ENCODE measurements at regions not wholly inside any gene's neighbourhood (a gene's known extent, or its start where the extent isn't known, plus 50 kb on each side); places are given as distances from the start of the nearest gene placed in this dataset.

DNA sequence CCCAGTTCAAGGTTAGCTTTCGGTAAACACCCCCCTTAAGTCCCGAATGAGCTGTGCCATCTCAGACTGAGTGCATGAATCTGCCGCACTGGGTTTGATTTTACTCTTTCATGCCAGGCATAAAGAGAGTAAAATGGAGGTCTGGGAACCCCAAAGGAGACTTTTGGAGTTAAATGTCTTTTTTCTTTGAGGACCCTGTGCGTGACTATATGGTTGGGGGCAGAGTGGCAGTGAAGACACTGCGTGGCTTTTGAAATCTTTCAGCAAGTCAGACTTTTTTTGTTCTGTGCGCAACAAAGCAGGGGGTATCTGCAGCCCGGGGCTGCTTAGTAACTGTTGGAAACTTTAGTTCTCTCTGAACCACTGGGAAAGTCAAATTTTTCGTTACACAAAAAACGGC, 392.9 kb upstream of the SALL1 start:
- H3K36me3 Mint-ChIP-seq (ENCODE audit: low read depth), result no peaks in the 10 kb centered on the region
- no peak overlapping the region for H3K4me3 Mint-ChIP-seq (ENCODE audit: low read depth)
- DNase-seq (ENCODE audit: low spot score), result no peak
- intact Hi-C loops (cut with micrococcal nuclease), result no loop called here
- no peaks in the 10 kb centered on the region for H3K4me1 Mint-ChIP-seq (ENCODE audit: low read depth)
- H3K27me3 Mint-ChIP-seq (ENCODE audit: low read depth), result no peaks in the 10 kb centered on the region
- H3K27ac Mint-ChIP-seq, result no peak overlapping the region
- peaks cover 6% of the 10 kb centered on the region for H3K9me3 Mint-ChIP-seq

DNA sequence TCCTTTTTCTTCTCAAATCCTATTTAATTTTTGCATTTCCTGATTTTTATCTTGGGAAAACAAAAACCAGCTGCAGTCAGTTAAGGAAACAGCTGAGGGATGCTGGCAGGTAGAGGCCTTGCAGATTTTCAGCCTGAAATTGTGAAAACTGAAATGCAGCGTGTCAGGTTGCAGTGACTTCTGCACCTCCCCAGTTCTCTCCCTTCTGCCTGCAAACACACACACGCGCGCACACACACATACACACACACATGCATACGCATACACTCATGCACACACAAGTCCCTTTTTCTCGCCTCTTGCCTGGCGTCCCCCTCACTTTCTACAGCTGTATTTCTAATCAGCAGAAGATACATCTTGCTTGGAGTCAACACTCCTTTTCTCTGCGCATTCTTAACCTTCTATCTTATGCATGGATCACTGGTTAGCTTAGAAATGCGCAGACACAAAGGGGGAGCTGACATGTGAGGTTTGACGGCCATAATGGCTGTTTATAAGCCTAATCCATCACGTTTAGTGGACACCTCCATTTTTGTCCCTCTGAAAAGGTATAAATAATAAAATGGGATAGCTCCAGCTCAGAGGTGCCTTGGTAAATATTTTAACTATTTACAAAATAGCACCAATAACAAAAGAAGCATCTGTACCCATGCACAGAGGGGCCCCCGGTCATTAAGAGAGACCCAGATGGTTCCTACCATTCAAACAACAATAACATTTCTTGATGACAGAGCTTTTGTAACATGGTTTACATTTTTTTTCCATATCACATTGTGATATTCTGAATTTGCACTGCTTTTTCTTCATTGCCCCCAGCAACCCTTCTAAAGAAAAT, 392.1 kb upstream of the SALL1 start:
- H3K4me3 Mint-ChIP-seq (ENCODE audit: low read depth), result no peak overlapping the region
- no peaks in the 10 kb centered on the region for H3K4me1 Mint-ChIP-seq (ENCODE audit: low read depth)
- intact Hi-C loops (cut with micrococcal nuclease), result no loop called here
- peaks cover 5% of the 10 kb centered on the region for H3K9me3 Mint-ChIP-seq
- no peaks in the 10 kb centered on the region for H3K36me3 Mint-ChIP-seq (ENCODE audit: low read depth)
- no peaks in the 10 kb centered on the region for H3K27me3 Mint-ChIP-seq (ENCODE audit: low read depth)
- H3K27ac Mint-ChIP-seq, result no peak overlapping the region
- no peak for DNase-seq (ENCODE audit: low spot score)

DNA sequence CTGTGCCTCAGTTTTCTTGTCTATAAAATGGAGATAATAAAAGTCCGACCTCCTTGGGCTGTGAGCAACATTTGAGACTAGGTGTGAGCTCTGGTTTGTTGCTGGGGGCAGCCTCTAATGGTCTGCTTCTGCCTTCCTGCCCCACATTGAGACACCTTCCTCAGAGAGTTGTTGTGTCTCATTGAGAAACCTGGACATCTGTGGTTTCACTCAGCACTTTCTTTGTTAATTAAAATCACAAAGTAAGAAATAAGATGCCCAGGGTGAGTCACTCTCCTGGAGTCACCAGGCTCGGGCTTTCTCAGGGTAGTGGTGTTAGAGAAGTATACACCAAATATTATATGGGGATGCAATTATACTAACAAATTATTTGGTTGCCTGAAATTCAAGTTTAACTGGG, 389.2 kb upstream of the SALL1 start:
- H3K9me3 Mint-ChIP-seq, result peaks cover 9% of the 10 kb centered on the region
- no peaks in the 10 kb centered on the region for H3K27me3 Mint-ChIP-seq (ENCODE audit: low read depth)
- no peaks in the 10 kb centered on the region for H3K36me3 Mint-ChIP-seq (ENCODE audit: low read depth)
- H3K4me3 Mint-ChIP-seq (ENCODE audit: low read depth), result no peak overlapping the region
- DNase-seq (ENCODE audit: low spot score), result no peak
- intact Hi-C loops (cut with micrococcal nuclease), result no loop called here
- H3K27ac Mint-ChIP-seq, result no peak overlapping the region
- no peaks in the 10 kb centered on the region for H3K4me1 Mint-ChIP-seq (ENCODE audit: low read depth)

DNA sequence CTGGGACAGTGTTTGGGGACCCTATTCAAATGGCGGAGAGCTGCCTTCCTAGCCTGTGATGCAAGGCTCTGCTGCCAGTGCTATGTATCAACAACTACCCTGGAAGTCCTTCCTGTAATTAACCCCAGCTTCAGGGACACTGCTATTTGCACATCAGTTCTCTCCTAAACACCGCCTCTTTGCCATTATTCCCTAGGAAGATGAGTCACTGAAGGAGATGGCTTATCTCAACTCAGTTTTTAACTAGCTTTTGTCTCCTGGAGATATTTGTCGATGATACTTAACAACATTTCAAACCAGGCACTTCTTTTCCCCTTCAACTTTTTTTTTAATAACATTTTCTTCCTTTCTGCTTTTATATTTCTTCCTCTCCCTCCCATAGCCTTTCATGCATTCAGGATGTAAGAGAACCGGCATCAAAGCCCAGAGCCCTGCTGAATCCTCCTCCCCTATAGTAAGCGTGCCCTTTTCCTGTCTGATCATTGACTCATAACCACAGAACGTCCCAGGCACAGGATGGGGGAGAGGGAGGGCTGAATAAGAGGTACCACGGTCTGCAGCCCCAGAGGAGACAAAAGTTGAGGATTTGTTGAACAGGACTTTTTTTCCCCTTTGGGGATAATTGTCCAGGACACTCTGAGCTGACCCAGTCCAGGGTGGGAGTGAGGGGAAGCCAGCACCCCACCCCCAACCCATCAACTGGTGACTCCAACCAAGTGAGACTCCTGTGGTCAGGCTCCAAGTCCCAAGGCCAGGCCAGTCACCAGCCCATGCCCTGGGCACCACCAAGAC, 387.8 kb upstream of the SALL1 start:
- Mint-ChIP-seq H3K9me3 (peaks cover 19% of the 10 kb centered on the region), H3K27ac (no peak overlapping the region), H3K36me3 (ENCODE audit: low read depth) (no peaks in the 10 kb centered on the region), H3K4me3 (ENCODE audit: low read depth) (no peak overlapping the region), H3K27me3 (ENCODE audit: low read depth) (no peaks in the 10 kb centered on the region), H3K4me1 (ENCODE audit: low read depth) (no peaks in the 10 kb centered on the region)
- intact Hi-C loops (cut with micrococcal nuclease), result no loop called here
- no peak for DNase-seq (ENCODE audit: low spot score)

DNA sequence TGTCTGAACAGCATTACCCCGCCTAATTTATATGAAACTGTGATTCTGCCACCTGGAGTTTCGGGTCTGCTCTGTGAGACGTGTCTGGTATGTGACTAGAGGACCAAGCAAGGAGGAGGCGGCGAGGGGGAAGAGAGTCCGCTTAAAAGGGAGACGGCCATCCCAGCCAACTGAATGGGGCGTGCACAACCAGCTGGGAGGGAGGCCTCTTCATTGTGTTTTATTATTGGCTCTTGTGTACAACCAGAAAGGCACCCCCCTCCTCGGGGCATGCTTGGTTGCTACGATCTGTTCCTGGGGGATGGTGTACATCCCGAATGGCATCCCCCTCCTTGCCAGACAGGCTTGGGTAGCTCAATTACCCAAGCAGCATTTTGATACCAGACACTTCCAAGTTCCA, 384.5 kb upstream of the SALL1 start:
- H3K4me3 Mint-ChIP-seq (ENCODE audit: low read depth), result no peak overlapping the region
- H3K27me3 Mint-ChIP-seq (ENCODE audit: low read depth), result no peaks in the 10 kb centered on the region
- DNase-seq (ENCODE audit: low spot score), result no peak
- intact Hi-C loops (cut with micrococcal nuclease), result no loop called here
- H3K9me3 Mint-ChIP-seq, result peaks cover 22% of the 10 kb centered on the region
- no peak overlapping the region for H3K27ac Mint-ChIP-seq
- no peaks in the 10 kb centered on the region for H3K4me1 Mint-ChIP-seq (ENCODE audit: low read depth)
- H3K36me3 Mint-ChIP-seq (ENCODE audit: low read depth), result no peaks in the 10 kb centered on the region

DNA sequence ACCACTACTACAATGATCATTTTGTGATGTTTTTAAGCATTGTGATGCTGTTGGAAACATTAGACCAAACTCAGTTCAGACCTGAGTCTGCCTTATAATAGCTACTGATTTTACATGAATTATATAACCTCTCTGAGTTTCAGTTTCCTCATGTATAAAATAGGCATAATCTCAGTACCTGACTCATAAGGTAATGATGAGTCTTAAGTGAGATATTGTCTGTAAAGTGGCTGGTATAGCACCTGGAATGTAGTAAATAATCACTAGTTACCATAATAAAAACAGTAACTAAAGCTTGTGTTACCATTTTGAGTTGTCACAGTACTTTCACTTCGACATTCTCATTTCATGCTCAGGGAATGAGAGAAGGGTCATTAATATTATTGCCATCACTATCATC, 381.5 kb upstream of the SALL1 start:
- intact Hi-C loops (cut with micrococcal nuclease), result no loop called here
- no peaks in the 10 kb centered on the region for H3K27me3 Mint-ChIP-seq (ENCODE audit: low read depth)

DNA sequence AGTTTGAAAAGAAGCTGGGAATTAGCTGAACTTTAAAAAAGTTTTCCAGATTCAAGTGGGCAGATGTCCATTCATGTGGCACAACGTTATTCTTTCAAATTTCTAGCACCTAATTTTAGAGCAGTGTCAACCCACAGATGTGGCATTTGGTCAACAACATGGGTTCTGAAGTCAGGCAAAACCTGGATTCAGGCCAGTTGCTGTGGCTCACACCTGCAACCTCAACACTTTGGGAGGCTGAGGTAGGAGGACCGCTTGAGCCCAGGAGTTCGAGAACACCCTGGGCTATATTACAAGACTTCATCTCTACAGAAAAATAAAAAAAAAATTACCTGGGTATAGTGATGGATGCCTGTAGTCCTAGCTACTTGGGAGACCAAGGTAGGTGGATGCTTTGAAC, 380.2 kb upstream of the SALL1 start:
- peaks cover 35% of the 10 kb centered on the region for H3K9me3 Mint-ChIP-seq
- H3K36me3 Mint-ChIP-seq (ENCODE audit: low read depth), result no peaks in the 10 kb centered on the region
- H3K27ac Mint-ChIP-seq, result no peak overlapping the region
- intact Hi-C loops (cut with micrococcal nuclease), result no loop called here
- H3K4me3 Mint-ChIP-seq (ENCODE audit: low read depth), result no peak overlapping the region
- no peaks in the 10 kb centered on the region for H3K27me3 Mint-ChIP-seq (ENCODE audit: low read depth)
- no peaks in the 10 kb centered on the region for H3K4me1 Mint-ChIP-seq (ENCODE audit: low read depth)
- DNase-seq (ENCODE audit: low spot score), result no peak

More for the DNA sequence above, 381.5 kb upstream of the SALL1 start:
- DNase-seq (ENCODE audit: low spot score), result no peak
- Mint-ChIP-seq H3K36me3 (ENCODE audit: low read depth) (no peaks in the 10 kb centered on the region), H3K9me3 (peaks cover 30% of the 10 kb centered on the region), H3K4me1 (ENCODE audit: low read depth) (no peaks in the 10 kb centered on the region), H3K27ac (no peak overlapping the region), H3K4me3 (ENCODE audit: low read depth) (no peak overlapping the region)

DNA sequence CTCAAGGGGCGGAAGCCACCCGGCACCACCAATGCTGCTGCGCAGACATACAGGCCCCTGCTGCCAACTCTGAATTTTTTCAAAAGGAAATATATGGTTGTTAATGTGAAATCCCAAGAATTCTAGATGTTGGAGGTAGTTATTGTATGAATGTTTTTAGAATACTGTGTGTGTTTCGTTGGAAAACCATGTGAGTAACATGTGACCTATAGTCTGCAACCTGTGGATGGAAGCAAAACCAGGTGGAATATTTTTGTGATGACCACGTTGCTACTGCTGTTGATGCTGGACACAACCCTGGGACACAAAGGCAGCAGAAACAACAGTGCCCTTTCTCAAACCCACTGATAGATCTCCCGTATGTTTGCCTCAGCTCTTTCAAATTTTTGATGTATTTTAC, 376.3 kb upstream of the SALL1 start:
- Mint-ChIP-seq H3K4me1 (ENCODE audit: low read depth) (no peaks in the 10 kb centered on the region), H3K9me3 (peaks cover 40% of the 10 kb centered on the region), H3K27me3 (ENCODE audit: low read depth) (no peaks in the 10 kb centered on the region), H3K36me3 (ENCODE audit: low read depth) (no peaks in the 10 kb centered on the region), H3K4me3 (ENCODE audit: low read depth) (no peak overlapping the region), H3K27ac (no peak overlapping the region)
- intact Hi-C loops (cut with micrococcal nuclease), result no loop called here
- no peak for DNase-seq (ENCODE audit: low spot score)

DNA sequence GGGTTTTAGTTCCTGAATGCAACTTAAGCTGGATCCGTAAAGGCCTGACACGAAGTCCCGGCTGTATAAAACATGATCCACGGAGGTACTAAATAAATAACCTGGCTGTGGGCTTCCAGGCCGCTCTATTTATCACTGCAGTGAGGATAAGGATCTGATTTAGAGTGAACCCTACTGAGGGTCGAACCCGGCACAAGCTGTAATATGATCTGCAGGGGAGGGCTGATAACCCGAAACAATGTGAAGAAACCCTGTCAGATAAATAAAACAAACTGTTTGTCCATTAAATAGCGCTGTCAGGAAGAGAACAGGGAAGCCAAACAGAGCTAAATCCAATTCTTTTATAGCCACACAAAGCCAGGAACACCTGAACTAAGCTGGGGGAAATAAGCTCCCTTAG, 375.6 kb upstream of the SALL1 start:
- Mint-ChIP-seq H3K9me3 (peaks cover 48% of the 10 kb centered on the region), H3K27ac (no peak overlapping the region), H3K4me1 (ENCODE audit: low read depth) (no peaks in the 10 kb centered on the region), H3K36me3 (ENCODE audit: low read depth) (no peaks in the 10 kb centered on the region), H3K27me3 (ENCODE audit: low read depth) (no peaks in the 10 kb centered on the region), H3K4me3 (ENCODE audit: low read depth) (no peak overlapping the region)
- intact Hi-C loops (cut with micrococcal nuclease), result no loop called here
- no peak for DNase-seq (ENCODE audit: low spot score)

DNA sequence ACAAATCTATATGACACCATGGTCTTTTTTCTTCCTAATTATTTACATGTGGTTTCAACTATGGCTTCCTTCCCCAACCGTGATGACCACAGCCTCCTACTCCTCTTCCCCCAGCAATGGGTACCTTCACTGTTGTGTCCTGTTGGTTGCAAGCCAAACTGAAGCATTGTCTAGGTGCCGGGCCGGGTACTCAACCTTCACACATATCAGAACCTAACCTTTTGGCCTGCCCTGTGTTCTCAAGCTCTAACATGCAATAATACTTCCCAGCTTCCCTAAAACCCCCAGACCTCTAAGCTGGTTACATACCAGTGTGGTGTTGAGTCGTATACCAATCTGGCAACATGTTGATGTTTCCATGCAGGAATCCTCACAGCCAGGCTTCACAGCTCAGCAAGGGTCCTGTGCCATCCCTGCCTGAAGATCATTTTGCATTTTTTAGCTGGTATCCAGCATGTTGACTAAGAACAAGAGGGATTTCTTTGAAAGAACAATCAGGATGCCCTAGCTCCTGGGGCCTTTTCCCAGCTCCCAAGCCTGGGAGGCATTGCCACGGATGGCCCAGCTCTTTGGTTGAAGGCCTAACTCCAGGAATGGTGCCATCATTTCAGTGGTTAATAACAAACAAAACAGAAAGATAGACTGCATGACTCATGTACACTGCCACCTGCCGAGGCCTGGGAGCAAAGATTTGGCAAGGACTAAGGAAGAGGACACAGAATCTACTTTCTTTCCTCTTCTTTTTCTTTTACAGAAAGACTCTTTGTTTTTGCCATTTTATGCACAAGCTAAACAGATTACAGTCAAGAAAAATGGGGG, 373.7 kb upstream of the SALL1 start:
- Mint-ChIP-seq H3K27ac (no peak overlapping the region), H3K9me3 (peaks cover 59% of the 10 kb centered on the region), H3K4me1 (ENCODE audit: low read depth) (no peaks in the 10 kb centered on the region), H3K36me3 (ENCODE audit: low read depth) (no peaks in the 10 kb centered on the region), H3K4me3 (ENCODE audit: low read depth) (no peak overlapping the region), H3K27me3 (ENCODE audit: low read depth) (no peaks in the 10 kb centered on the region)
- intact Hi-C loops (cut with micrococcal nuclease), result no loop called here
- DNase-seq (ENCODE audit: low spot score), result no peak

DNA sequence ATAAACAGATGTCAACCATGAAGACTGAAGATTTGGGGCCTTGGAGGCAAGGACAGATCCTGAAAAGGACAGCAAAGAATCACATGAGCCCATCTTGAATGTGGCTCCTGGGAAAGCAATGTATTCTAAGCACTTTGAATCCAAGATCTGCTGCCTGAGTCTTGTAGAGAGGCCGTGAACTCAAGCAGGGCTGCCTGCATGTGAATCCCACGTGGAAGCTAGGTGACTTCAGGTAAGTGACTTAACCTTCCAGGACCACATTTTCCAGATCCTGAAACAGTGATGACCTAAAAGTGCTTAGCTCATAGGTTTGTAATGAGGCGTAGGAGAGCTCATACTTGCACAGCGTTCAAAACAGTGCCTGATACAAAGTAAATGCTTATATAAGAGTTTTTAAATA, 373.0 kb upstream of the SALL1 start:
- DNase-seq (ENCODE audit: low spot score), result no peak
- Mint-ChIP-seq H3K27ac (no peak overlapping the region), H3K36me3 (ENCODE audit: low read depth) (no peaks in the 10 kb centered on the region), H3K4me1 (ENCODE audit: low read depth) (no peaks in the 10 kb centered on the region), H3K27me3 (ENCODE audit: low read depth) (no peaks in the 10 kb centered on the region), H3K9me3 (peaks cover 65% of the 10 kb centered on the region), H3K4me3 (ENCODE audit: low read depth) (no peak overlapping the region)
- intact Hi-C loops (cut with micrococcal nuclease), result no loop called here

DNA sequence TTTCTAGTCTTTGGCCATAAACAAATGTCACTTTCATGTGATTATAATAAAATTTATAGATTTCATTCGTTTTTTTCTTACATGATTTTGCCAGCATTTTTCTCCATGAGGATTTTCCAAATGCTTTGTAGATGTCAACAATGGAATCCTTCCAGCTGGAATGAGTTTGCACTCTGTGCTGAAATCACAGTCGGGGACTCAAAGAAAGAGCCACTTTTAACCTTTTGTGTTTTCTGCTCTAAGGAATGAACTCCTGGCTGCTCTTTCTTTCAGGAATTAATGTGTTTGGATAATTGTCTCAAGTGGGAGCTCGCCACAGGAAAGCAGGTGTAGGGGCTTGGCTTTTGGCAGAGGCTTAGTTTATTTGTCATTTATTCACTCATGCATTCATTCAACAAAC, 372.3 kb upstream of the SALL1 start:
- Mint-ChIP-seq H3K9me3 (peaks cover 69% of the 10 kb centered on the region), H3K36me3 (ENCODE audit: low read depth) (no peaks in the 10 kb centered on the region), H3K4me3 (ENCODE audit: low read depth) (no peak overlapping the region), H3K27ac (no peak overlapping the region), H3K27me3 (ENCODE audit: low read depth) (no peaks in the 10 kb centered on the region), H3K4me1 (ENCODE audit: low read depth) (no peaks in the 10 kb centered on the region)
- intact Hi-C loops (cut with micrococcal nuclease), result no loop called here
- DNase-seq (ENCODE audit: low spot score), result no peak

DNA sequence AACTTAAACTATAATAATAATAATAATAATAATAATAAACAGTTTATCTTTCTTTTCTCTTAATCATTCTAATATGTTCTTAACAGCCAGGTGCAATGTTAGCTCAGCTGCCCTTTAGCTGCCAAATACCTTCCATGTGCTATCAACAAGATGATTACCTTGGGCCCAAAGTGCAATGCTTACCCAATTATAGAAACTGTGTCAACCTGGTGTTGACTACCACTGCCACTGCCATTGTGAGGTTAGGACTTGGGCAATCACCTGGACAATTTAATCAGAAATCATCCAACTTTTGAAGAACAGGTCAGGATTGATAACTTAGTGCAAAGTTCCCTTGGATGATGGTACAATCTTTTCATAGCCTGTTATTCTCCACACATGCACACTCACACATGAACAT, 371.8 kb upstream of the SALL1 start:
- Mint-ChIP-seq H3K36me3 (ENCODE audit: low read depth) (no peaks in the 10 kb centered on the region), H3K9me3 (peaks cover 65% of the 10 kb centered on the region), H3K4me1 (ENCODE audit: low read depth) (no peaks in the 10 kb centered on the region), H3K27ac (no peak overlapping the region), H3K27me3 (ENCODE audit: low read depth) (no peaks in the 10 kb centered on the region), H3K4me3 (ENCODE audit: low read depth) (no peak overlapping the region)
- DNase-seq (ENCODE audit: low spot score), result no peak
- intact Hi-C loops (cut with micrococcal nuclease), result no loop called here
